CD14-positive monocyte (primary cell): ENCODE measurements at regions not wholly inside any gene's neighbourhood (a gene's known extent, or its start where the extent isn't known, plus 50 kb on each side); places are given as distances from the start of the nearest gene placed in this dataset.

ENCODE experiments used
- DNase-seq, 3 donors: peaks; one replicate each; pipeline ENCODE4 v3.0.0-alpha.2; 2011 to 2022
- H2AFZ ChIP-seq: 2 replicates; pipeline ENCODE4 v1.6.0; 2012; ENCODE audit warnings: mild to moderate bottlenecking, low read depth, low read length, inconsistent platforms; ENCODE audit not compliant: insufficient read depth, poor library complexity, severe bottlenecking
- H3K27ac ChIP-seq, 2 donors: 1 replicate in 1 of 2; 2 replicates in 1 of 2; pipeline ENCODE4 v1.5.1; 2012 to 2013; ENCODE audit warnings: low read length in 2 of 2, control low read depth in 1 of 2, inconsistent platforms in 1 of 2, low read depth in 1 of 2, mild to moderate bottlenecking in 1 of 2
- H3K27me3 ChIP-seq, 2 donors: one replicate each; pipeline versions ENCODE4 v1.6.0 to v1.6.1; 2011 to 2013; ENCODE audit warnings: low read length in 2 of 2; ENCODE audit not compliant: control insufficient read depth in 2 of 2, insufficient read depth in 2 of 2
- H3K36me3 ChIP-seq, 2 donors: replicated peaks in 1 of 2; 1 replicate in 1 of 2; 2 replicates in 1 of 2; pipeline versions ENCODE4 v1.5.1 to v1.6.1; 2012 to 2013; ENCODE audit warnings: low read length in 2 of 2, control low read depth in 1 of 2, inconsistent platforms in 1 of 2, mild to moderate bottlenecking in 1 of 2; ENCODE audit not compliant: insufficient read depth in 2 of 2, control insufficient read depth in 1 of 2
- H3K4me1 ChIP-seq, 2 donors: 1 replicate in 1 of 2; 2 replicates in 1 of 2; pipeline versions ENCODE4 v1.5.1 to v1.6.1; 2012 to 2013; ENCODE audit warnings: low read length in 2 of 2, control low read depth in 1 of 2, inconsistent platforms in 1 of 2, mild to moderate bottlenecking in 1 of 2, moderate library complexity in 1 of 2; ENCODE audit not compliant: insufficient read depth in 2 of 2, control insufficient read depth in 1 of 2
- H3K4me2 ChIP-seq: replicated peaks from 2 replicates; pipeline ENCODE3; 2012; ENCODE audit warnings: low read length, moderate library complexity, mild to moderate bottlenecking; ENCODE audit not compliant: poor library complexity, severe bottlenecking; ENCODE audit errors: extremely low read depth
- H3K4me3 ChIP-seq, 3 experiments: fragments of 200-600 bp in 1 of 3; sonication (generic) in 1 of 3; replicated peaks in 1 of 3; 1 replicate in 2 of 3; 2 replicates in 1 of 3; pipeline ENCODE4 v1.5.1; 2011 to 2013; ENCODE audit warnings: low read length in 3 of 3, mild to moderate bottlenecking in 3 of 3, control low read depth in 2 of 3, low read depth in 2 of 3, inconsistent platforms in 1 of 3, moderate library complexity in 1 of 3
- H3K79me2 ChIP-seq: 2 replicates; pipeline ENCODE4 v1.6.0; 2012; ENCODE audit warnings: mild to moderate bottlenecking, control low read depth, inconsistent platforms, low read length, moderate library complexity; ENCODE audit not compliant: insufficient read depth
- H3K9ac ChIP-seq: 2 replicates; pipeline ENCODE4 v1.6.0; 2017; ENCODE audit warnings: low read length, mild to moderate bottlenecking; ENCODE audit not compliant: insufficient read depth, poor library complexity, severe bottlenecking
- H3K9me3 ChIP-seq, 2 donors: replicated peaks in 1 of 2; 1 replicate in 1 of 2; 2 replicates in 1 of 2; pipeline versions ENCODE4 v1.5.1 to v1.6.1; 2012 to 2013; ENCODE audit warnings: low read length in 2 of 2, control low read depth in 1 of 2; ENCODE audit not compliant: control insufficient read depth in 1 of 2, insufficient read depth in 1 of 2
- H4K20me1 ChIP-seq: 2 replicates; pipeline ENCODE4 v1.6.0; 2012; ENCODE audit warnings: mild to moderate bottlenecking, low read length, control low read depth, moderate library complexity; ENCODE audit not compliant: insufficient read depth
- H3K27ac Mint-ChIP-seq, 7 donors: one replicate each; pipeline ENCODE4 v1.8.0; 2020; ENCODE audit warnings: mild to moderate bottlenecking in 7 of 7, mixed read lengths in 7 of 7, moderate library complexity in 6 of 7, inconsistent platforms in 2 of 7
- H3K27me3 Mint-ChIP-seq, 3 donors: one replicate each; pipeline ENCODE4 v1.8.0; 2021 to 2022; ENCODE audit warnings: low read depth in 3 of 3, mild to moderate bottlenecking in 3 of 3, mixed read lengths in 3 of 3, moderate library complexity in 3 of 3, inconsistent platforms in 1 of 3
- H3K36me3 Mint-ChIP-seq, 2 donors: one replicate each; pipeline ENCODE4 v1.8.0; 2020; ENCODE audit warnings: mixed read lengths in 2 of 2, inconsistent platforms in 1 of 2, mild to moderate bottlenecking in 1 of 2
- H3K4me1 Mint-ChIP-seq: one replicate; pipeline ENCODE4 v1.8.0; 2020; ENCODE audit warnings: mild to moderate bottlenecking, mixed read lengths
- H3K4me3 Mint-ChIP-seq, 2 donors: one replicate each; pipeline ENCODE4 v1.8.0; 2020; ENCODE audit warnings: mild to moderate bottlenecking in 2 of 2, mixed read lengths in 2 of 2, moderate library complexity in 1 of 2
- H3K9me3 Mint-ChIP-seq, 7 donors: one replicate each; pipeline ENCODE4 v1.8.0; 2020 to 2022; ENCODE audit warnings: mixed read lengths in 7 of 7, mild to moderate bottlenecking in 6 of 7, moderate library complexity in 6 of 7, inconsistent platforms in 2 of 7
- CTCF ChIP-seq: fragments of 200-600 bp; IDR thresholded peaks from one replicate; pipeline ENCODE4 v1.8.0; 2022; ENCODE audit warnings: antibody characterized with exemption, mild to moderate bottlenecking
- WGBS: methylation state at CpG from one replicate; pipeline ENCODE4 v1.1.5; 2013; ENCODE audit warnings: missing lambda C conversion rate; ENCODE audit not compliant: insufficient coverage; 5-methylcytosine and 5-hydroxymethylcytosine counted together
- intact Hi-C, 2 donors: fragments of 100-400 bp; cut with micrococcal nuclease; formaldehyde crosslinking; loops; one replicate each; pipeline versions ENCODE4 v1.15.0 to v1.15.1; 2023

GRCh38 chr5:145210020-145210419, 625.1 kb downstream of the PRELID2 start:
- Mint-ChIP-seq H3K9me3 (peaks cover 3 to 17% (median 11%) of the 10 kb centered on the region in 7 donors), H3K4me3 (no peak overlapping the region), H3K27ac (no peak overlapping the region), H3K4me1 (no peaks in the 10 kb centered on the region), H3K36me3 (no peaks in the 10 kb centered on the region), H3K27me3 (no peaks in the 10 kb centered on the region)
- Histone ChIP-seq H3K36me3 (no peaks in the 10 kb centered on the region), H3K4me1 (no peaks in the 10 kb centered on the region), H3K4me2 (no peak overlapping the region), H3K27me3 (no peaks in the 10 kb centered on the region), H2AFZ (no peak overlapping the region), H3K4me3 (no peak overlapping the region), H3K27ac (no peak overlapping the region), H3K9me3 (peaks cover 15 to 16% of the 10 kb centered on the region in 2 donors), H3K79me2 (no peaks in the 10 kb centered on the region), H4K20me1 (no peaks in the 10 kb centered on the region), H3K9ac (no peak overlapping the region)
- TF ChIP-seq CTCF = no peak
- no peak for DNase-seq
- intact Hi-C loops = no loop called here
- WGBS = 100% methylated on average over 2 of the region's 3 CpGs

DNA sequence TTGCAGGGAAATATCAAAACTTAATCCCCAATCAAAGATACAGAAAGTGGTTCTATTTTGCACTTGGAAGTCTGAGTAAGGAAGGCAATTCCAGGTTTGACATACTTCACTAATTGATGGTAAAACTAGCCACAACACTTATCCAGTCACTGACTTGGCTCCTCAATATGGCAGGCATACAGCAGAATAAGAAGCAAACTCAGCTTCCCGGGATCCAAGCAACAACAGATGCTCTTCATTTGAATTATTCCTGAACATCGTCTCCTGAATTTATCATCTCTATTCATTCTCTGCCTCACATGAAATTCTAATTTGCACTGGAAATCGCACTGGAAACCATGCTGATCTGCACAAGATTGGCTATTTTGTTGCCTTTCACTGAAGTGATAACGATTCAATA, 629.6 kb downstream of the PRELID2 start:
- Histone ChIP-seq H3K79me2 (no peaks in the 10 kb centered on the region), H3K4me2 (no peak overlapping the region), H3K36me3 (no peaks in the 10 kb centered on the region), H3K27ac (no peak overlapping the region), H2AFZ (no peak overlapping the region), H3K9me3 (peaks cover 16 to 29% of the 10 kb centered on the region in 2 donors), H3K4me3 (no peak overlapping the region), H4K20me1 (no peaks in the 10 kb centered on the region), H3K27me3 (no peaks in the 10 kb centered on the region), H3K4me1 (no peaks in the 10 kb centered on the region), H3K9ac (no peak overlapping the region)
- no peak for TF ChIP-seq CTCF
- WGBS = 67% methylated on average over 1 of the region's 4 CpGs
- Mint-ChIP-seq H3K4me3 (no peak overlapping the region), H3K27ac (no peak overlapping the region), H3K36me3 (no peaks in the 10 kb centered on the region), H3K9me3 (peaks cover 2 to 12% (median 4%) of the 10 kb centered on the region in 7 donors), H3K4me1 (no peaks in the 10 kb centered on the region), H3K27me3 (no peaks in the 10 kb centered on the region)
- intact Hi-C loops = no loop called here
- DNase-seq = no peak
